OCI-LY7 (cell line): ENCODE measurements at regions not wholly inside any gene's neighbourhood (a gene's known extent, or its start where the extent isn't known, plus 50 kb on each side); places are given as distances from the start of the nearest gene placed in this dataset.

Experiments
- BruUV-seq: library from RNA; stranded (reverse); fragments of 400-500 nt; replicated peaks from 2 replicates; lab custom pipeline; 2021; lab: Mats Ljungman, UMichigan
- CTCF ChIA-PET: fragments of 300-600 bp; sonication (Branson Sonifier 250); formaldehyde crosslinking; loops from one replicate; lab custom pipeline; 2022; ENCODE audit warnings: antibody characterized with exemption; ENCODE audit not compliant: unreplicated experiment; lab: Charles Lee
- POLR2A ChIA-PET: fragments of 300-600 bp; sonication (Branson Sonifier 250); formaldehyde crosslinking; loops from one replicate; lab custom pipeline; 2022; ENCODE audit warnings: antibody characterized with exemption; lab: Charles Lee
- DNase-seq: peaks from one replicate; pipeline ENCODE4 v3.0.0-alpha.2; 2015; ENCODE audit warnings: low spot score
- H2AFZ ChIP-seq: fragments of 200-600 bp; sonication (generic), shearing (Covaris generic); 2 replicates; pipeline ENCODE4 v1.6.1; 2014; ENCODE audit warnings: mild to moderate bottlenecking, antibody characterized with exemption, low read length, moderate library complexity
- H3K27ac ChIP-seq: fragments of 200-600 bp; sonication (generic); 2 replicates; pipeline ENCODE4 v1.5.1; 2014; ENCODE audit warnings: mixed run types, low read depth, mild to moderate bottlenecking, moderate library complexity, low read length, inconsistent platforms; ENCODE audit not compliant: poor library complexity, severe bottlenecking
- H3K36me3 ChIP-seq: fragments of 200-600 bp; sonication (generic); 2 replicates; pipeline ENCODE4 v1.6.1; 2014; ENCODE audit warnings: mild to moderate bottlenecking, antibody characterized with exemption, low read length, moderate library complexity, mixed read lengths; ENCODE audit not compliant: insufficient read depth
- H3K4me1 ChIP-seq: fragments of 200-600 bp; sonication (generic); 2 replicates; pipeline ENCODE4 v1.5.1; 2014; ENCODE audit warnings: mild to moderate bottlenecking, low read length; ENCODE audit not compliant: insufficient read depth, poor library complexity, severe bottlenecking
- H3K4me2 ChIP-seq: fragments of 200-600 bp; sonication (generic); 2 replicates; pipeline ENCODE4 v1.6.1; 2014; ENCODE audit warnings: mild to moderate bottlenecking, low read length
- H3K4me3 ChIP-seq: fragments of 200-600 bp; sonication (generic); 2 replicates; pipeline ENCODE4 v1.5.1; 2014; ENCODE audit warnings: mild to moderate bottlenecking, low read depth, low read length; ENCODE audit not compliant: poor library complexity, severe bottlenecking
- H3K79me2 ChIP-seq: fragments of 200-600 bp; sonication (generic); 2 replicates; pipeline ENCODE4 v1.6.1; 2016; ENCODE audit warnings: low read depth, mild to moderate bottlenecking, low read length, moderate library complexity, mixed read lengths; ENCODE audit not compliant: insufficient read depth
- H3K9me2 ChIP-seq: fragments of 200-600 bp; sonication (generic); 2 replicates; pipeline ENCODE4 v1.6.1; 2016; ENCODE audit warnings: mild to moderate bottlenecking, low read length, mixed read lengths; ENCODE audit not compliant: insufficient read depth
- H3K9me3 ChIP-seq: fragments of 200-600 bp; sonication (generic); 2 replicates; pipeline ENCODE4 v1.6.1; 2014; ENCODE audit warnings: mild to moderate bottlenecking, mixed run types, low read length, mixed read lengths
- H4K20me1 ChIP-seq: fragments of 200-600 bp; sonication (generic); 2 replicates; pipeline ENCODE4 v1.6.1; 2014; ENCODE audit warnings: mild to moderate bottlenecking, antibody characterized with exemption, low read length, moderate library complexity, mixed read lengths; ENCODE audit not compliant: insufficient read depth
- CTCF ChIP-seq: fragments of 200-600 bp; sonication (generic); conservative IDR thresholded peaks from 2 replicates; pipeline ENCODE4 v1.5.1; 2014; ENCODE audit warnings: mild to moderate bottlenecking, antibody characterized with exemption, low read length, moderate library complexity, mixed read lengths
- EZH2phosphoT487 ChIP-seq: fragments of 200-600 bp; sonication (generic); IDR thresholded peaks from 2 replicates; pipeline ENCODE4 v1.6.1; 2018; ENCODE audit warnings: low read depth, borderline replicate concordance, mild to moderate bottlenecking, mixed run types, antibody characterized with exemption, low read length, moderate library complexity, mixed read lengths
- intact Hi-C: fragments of 100-400 bp; cut with micrococcal nuclease; formaldehyde crosslinking; loops from one replicate; pipeline ENCODE4 v1.10.0; 2022; ENCODE audit not compliant: unreplicated experiment

- ChIA-PET POLR2A (interaction anchor here (0.7 kb wide), 1 partner anchor 1263 kb away, joined by 3 read pairs; no protein-coding TSS in a partner anchor), CTCF (no interaction called here)
- Histone ChIP-seq H3K79me2 (no peaks in the 10 kb centered on the region), H3K4me3 (no peak overlapping the region), H3K4me2 (no peak overlapping the region), H3K27ac (no peak overlapping the region), H3K9me2 (no peaks in the 10 kb centered on the region), H2AFZ (no peak overlapping the region), H3K36me3 (no peaks in the 10 kb centered on the region), H4K20me1 (no peaks in the 10 kb centered on the region), H3K4me1 (no peaks in the 10 kb centered on the region), H3K9me3 (no peaks in the 10 kb centered on the region)
- BruUV-seq: no TSS peak
- DNase-seq: no peak
- intact Hi-C loops: no loop called here
- TF ChIP-seq CTCF: no peak
- no peak for TF ChIP-seq EZH2phosphoT487
These were observed 147.0 kb upstream of the NR2F2 start for GRCh38 chr15:96183514-96183850.

GRCh38 chr15:96183867-96184266 lies 146.6 kb upstream of the NR2F2 start:
- ChIA-PET POLR2A (interaction anchor here (0.7 kb wide), 1 partner anchor 1264 kb away, joined by 3 read pairs; no protein-coding TSS in a partner anchor), CTCF (no interaction called here)
- Histone ChIP-seq H3K9me3 (no peaks in the 10 kb centered on the region), H3K4me2 (no peak overlapping the region), H3K79me2 (no peaks in the 10 kb centered on the region), H3K9me2 (no peaks in the 10 kb centered on the region), H3K4me3 (no peak overlapping the region), H3K4me1 (no peaks in the 10 kb centered on the region), H3K27ac (no peak overlapping the region), H4K20me1 (no peaks in the 10 kb centered on the region), H3K36me3 (no peaks in the 10 kb centered on the region), H2AFZ (no peak overlapping the region)
- BruUV-seq: no TSS peak
- intact Hi-C loops: no loop called here
- TF ChIP-seq CTCF (no peak), EZH2phosphoT487 (no peak)
- DNase-seq: no peak

DNA sequence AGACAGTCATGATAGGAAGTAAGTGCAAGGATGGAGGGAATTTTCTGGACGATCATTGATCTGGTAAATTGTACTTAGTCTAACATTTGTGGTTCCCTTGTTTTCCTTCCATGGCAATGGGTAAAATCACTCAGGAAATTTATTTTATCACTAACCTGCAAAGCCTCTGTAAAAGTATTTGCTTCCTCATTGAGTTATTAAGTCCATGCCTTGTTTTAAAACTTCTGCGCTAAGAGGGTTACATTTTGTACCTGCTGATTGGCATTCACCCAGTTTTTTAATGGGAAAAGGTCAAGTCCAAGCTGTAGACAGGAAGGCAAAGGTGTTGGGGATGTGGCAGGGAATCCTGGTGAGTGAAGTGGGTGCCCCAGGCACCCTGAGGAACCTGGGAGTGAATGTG lies 146.2 kb upstream of the NR2F2 start:
- H3K27ac ChIP-seq: no peak overlapping the region
- H3K79me2 ChIP-seq: no peaks in the 10 kb centered on the region
- no peak for TF ChIP-seq EZH2phosphoT487
- no peaks in the 10 kb centered on the region for H4K20me1 ChIP-seq
- H3K4me1 ChIP-seq: no peaks in the 10 kb centered on the region
- H3K9me2 ChIP-seq: no peaks in the 10 kb centered on the region
- ChIA-PET POLR2A (no interaction called here), CTCF (no interaction called here)
- intact Hi-C loops: no loop called here
- no peak overlapping the region for H3K4me2 ChIP-seq
- BruUV-seq: no TSS peak
- no peak for DNase-seq
- H3K4me3 ChIP-seq: no peak overlapping the region
- H2AFZ ChIP-seq: no peak overlapping the region
- no peaks in the 10 kb centered on the region for H3K36me3 ChIP-seq
- H3K9me3 ChIP-seq: no peaks in the 10 kb centered on the region
